GM21619 (cell line): ENCODE measurements at regions not wholly inside any gene's neighbourhood (a gene's known extent, or its start where the extent isn't known, plus 50 kb on each side); places are given as distances from the start of the nearest gene placed in this dataset.
"Not testable (repeated sequence)": the region's sequence is repeated elsewhere in the genome, so short reads cannot be mapped to it uniquely, and the experiment has no call there.

ENCODE experiments used
- ATAC-seq: cut with Tn5 transposase; IDR thresholded peaks from one replicate; pipeline ENCODE4 v1.9.1; 2021; ENCODE audit not compliant: unreplicated experiment

GRCh38 chr12:9450127-9450567, 157.6 kb downstream of the KLRB1 start:
- ATAC-seq: not testable (repeated sequence)

GRCh38 chr12:9449657-9450126, 158.0 kb downstream of the KLRB1 start:
- ATAC-seq: not testable (repeated sequence)

- ATAC-seq: no peak
Observed at GRCh38 chr12:9449181-9449580, 158.5 kb downstream of the KLRB1 start.

- not testable (repeated sequence) for ATAC-seq
Observed at GRCh38 chr12:9448648-9449047, 159.1 kb downstream of the KLRB1 start.

GRCh38 chr12:9447791-9448614, 159.7 kb downstream of the KLRB1 start:
- peak; percentile 70 for ATAC-seq

GRCh38 chr12:9446883-9447761, 160.6 kb downstream of the KLRB1 start:
- peak; percentile 12 for ATAC-seq

- not testable (repeated sequence) for ATAC-seq
Observed at GRCh38 chr12:9440428-9440827, 167.3 kb downstream of the KLRB1 start.

- ATAC-seq: not testable (repeated sequence)
Observed at GRCh38 chr12:9435682-9436081, 172.0 kb downstream of the KLRB1 start.

- ATAC-seq: not testable (repeated sequence)
Observed at GRCh38 chr12:9430385-9430784, 177.3 kb downstream of the KLRB1 start.

- ATAC-seq: not testable (repeated sequence)
Observed at GRCh38 chr12:9428856-9429255, 178.9 kb downstream of the KLRB1 start.

GRCh38 chr12:9425429-9425828, 182.3 kb downstream of the KLRB1 start:
- ATAC-seq: not testable (repeated sequence)

- not testable (repeated sequence) for ATAC-seq
Observed at GRCh38 chr12:9424175-9424740, 183.5 kb downstream of the KLRB1 start.

- not testable (repeated sequence) for ATAC-seq
Observed at GRCh38 chr12:9422689-9423088, 185.0 kb downstream of the KLRB1 start.

GRCh38 chr12:9421520-9422086, 186.1 kb downstream of the KLRB1 start:
- ATAC-seq: peak; percentile 62

- ATAC-seq: not testable (repeated sequence)
Observed at GRCh38 chr12:9420817-9421519, 186.7 kb downstream of the KLRB1 start.

GRCh38 chr12:9418669-9419041, 189.1 kb downstream of the KLRB1 start:
- ATAC-seq: not testable (repeated sequence)

GRCh38 chr12:9417947-9418668, 189.6 kb downstream of the KLRB1 start:
- ATAC-seq: not testable (repeated sequence)

GRCh38 chr12:9417341-9417740, 190.4 kb downstream of the KLRB1 start:
- not testable (repeated sequence) for ATAC-seq

- not testable (repeated sequence) for ATAC-seq
Observed at GRCh38 chr12:9416346-9416745, 191.4 kb downstream of the KLRB1 start.
